GM18511 (cell line): ENCODE measurements at regions not wholly inside any gene's neighbourhood (a gene's known extent, or its start where the extent isn't known, plus 50 kb on each side); places are given as distances from the start of the nearest gene placed in this dataset.

Experiments used
- ATAC-seq: cut with Tn5 transposase; IDR thresholded peaks from one replicate; pipeline ENCODE4 v1.9.1; 2021; ENCODE audit warnings: mild to moderate bottlenecking, moderate library complexity; ENCODE audit not compliant: unreplicated experiment

DNA sequence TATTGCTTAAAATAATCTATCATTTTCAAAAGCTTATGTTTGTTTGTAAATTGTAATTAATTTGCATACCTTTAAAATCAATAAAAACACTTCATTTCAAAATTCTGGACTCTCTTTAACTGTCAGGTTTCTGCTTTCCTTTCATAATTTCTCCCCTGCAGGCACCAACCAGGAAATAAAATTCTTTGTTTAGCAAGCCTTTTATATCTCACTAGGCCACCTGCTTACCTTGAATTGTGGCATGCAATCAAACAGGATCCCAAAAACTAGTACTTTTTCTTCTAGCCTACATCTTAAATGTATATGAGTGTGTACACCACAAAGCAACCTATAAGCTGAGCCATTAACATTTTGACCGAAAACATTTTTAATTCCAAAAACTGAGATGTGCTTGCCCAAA lies 233.1 kb downstream of the NR4A2 start:
- no peak for ATAC-seq

DNA sequence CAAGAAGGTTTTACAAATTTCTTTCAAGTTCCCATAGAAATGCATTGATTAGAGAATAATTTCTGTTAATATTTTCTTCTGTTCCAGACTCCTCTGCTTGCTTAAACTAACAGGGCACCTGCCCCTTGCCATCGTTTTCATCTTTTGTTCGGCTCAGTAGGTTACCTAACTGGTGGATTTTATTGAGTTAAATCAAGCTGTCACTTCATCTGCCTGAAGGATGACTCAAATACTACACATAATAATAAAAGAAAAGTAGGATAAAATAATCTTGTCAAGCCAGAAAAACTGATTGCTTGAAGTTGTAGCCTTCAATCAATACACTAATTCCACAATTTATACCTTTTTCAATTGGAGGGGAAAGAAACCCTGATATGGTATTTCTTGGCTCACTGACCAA lies 234.0 kb downstream of the NR4A2 start:
- no peak for ATAC-seq

DNA sequence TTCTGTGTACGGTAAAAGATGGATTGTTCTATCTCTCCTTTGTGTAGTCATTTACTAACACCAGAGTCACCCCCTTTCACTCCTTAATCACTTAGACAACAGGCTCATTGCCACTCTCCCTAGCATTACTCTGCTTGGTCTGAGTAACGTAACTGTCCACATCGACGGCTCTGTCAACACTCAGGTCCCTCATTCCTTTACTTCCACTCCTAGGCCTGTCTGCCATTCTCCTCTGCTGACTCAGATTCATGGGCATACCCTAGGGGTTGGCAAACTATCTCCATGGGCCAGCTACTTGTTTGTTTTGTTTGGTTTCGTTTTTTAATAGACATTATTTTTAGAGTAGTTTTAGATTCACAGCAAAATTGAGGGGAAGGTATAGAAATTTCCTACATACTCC lies 243.9 kb downstream of the NR4A2 start:
- ATAC-seq = no peak

DNA sequence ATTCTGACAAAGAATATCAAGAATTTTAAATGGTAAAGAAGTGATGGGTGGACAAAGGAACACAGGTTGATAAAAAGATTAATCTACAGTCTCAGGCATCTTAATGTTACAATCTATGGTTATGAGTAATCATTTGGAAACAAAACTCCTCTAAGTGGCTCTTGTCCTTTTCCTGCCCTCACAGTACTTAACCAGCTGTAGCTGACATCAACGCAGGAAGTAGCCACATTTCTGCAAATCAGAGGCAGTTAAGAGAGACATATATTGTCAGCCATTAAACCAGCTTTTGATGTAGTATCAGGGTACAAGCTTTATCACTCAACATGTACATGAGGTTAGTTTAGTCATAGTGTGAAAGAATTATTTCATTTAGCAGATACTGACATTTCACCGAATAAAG lies 244.6 kb downstream of the NR4A2 start:
- ATAC-seq = peak; percentile 46

DNA sequence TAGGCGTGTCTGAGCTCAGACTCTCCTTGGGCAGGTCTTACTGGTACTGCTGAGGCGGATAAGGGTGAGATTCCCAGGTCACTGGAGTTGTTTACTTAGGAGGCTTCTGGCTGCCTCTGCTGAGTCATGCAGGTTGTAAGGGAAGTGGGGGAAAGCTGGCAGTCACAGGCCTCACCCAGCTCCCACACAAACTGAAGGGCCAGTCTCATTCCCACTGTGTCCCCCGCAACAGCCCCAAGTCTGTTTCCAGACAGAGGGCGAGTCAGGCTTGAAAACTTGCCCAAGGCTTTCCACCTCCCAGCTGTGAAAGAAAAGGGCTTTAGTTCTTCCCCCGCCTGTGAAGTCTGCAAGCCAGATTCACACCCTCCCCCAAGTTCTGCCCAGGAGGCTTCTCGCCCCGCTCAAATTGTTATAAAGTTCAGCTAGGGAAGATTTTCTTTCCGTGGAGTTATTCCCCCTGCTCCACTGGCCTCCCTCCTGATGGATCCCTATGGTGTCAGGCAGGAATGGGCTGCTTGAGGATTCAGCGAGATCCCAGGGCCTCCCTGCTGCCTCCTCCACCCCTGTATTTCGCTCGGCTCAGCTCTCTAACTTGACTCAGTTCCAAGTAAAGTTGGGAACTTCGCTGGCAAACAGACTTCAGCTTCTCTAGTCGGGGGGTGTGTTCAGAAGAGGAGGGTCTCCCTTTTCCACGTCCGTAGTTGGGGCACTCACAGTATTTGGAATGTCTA lies 248.6 kb downstream of the NR4A2 start:
- ATAC-seq = no peak

DNA sequence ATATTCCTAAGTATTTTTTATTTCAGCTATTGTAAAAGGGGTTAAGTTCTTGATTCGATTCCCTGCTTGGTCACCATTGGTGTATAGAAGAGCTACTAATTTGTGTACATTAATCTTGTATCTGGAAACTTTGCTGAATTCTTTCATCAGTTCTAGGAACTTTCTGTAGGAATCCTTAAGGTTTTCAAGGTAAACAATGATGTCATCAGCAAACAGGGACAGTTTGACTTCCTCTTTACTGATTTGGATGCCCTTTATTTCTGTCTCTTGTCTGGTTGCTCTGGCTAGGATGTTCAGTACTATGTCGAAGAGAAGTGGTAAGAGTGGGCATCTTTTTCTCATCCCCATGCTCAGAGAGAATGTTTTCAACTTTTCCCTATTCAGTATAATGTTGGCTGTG lies 252.7 kb downstream of the NR4A2 start:
- ATAC-seq = no peak

DNA sequence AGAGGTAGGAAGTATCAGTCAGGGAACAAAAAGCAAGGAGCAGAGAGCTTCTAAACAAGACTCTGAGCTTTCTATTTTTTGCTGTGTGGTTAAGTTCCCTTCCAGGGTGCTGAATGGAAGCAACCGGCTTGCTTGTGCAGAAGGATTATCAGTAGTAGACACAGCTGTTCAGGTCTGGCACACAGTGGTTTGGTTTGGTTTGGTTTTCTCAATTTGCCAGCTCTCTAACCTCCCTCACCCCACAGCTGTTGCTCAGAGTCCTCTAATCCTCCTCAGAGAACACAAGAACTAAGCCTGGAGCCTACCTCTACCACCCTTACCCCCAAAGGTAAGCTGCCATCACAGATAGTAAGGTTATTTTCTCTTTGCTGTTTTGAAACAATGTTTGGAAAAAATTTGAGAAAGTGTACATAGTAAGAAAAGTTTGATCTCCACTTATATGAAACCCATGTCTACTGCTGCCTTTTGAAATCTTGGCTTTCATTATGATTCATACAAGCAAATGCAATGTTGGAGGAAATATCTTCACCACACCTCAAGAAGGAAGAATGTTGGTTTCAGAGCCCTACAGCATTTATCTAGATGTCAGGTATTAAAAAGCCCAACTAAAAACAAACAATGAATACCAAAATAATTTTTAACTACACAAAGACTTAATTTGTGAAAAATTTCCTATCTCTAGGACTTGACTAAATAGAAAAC lies 255.3 kb downstream of the NR4A2 start:
- peak; percentile 57 for ATAC-seq

DNA sequence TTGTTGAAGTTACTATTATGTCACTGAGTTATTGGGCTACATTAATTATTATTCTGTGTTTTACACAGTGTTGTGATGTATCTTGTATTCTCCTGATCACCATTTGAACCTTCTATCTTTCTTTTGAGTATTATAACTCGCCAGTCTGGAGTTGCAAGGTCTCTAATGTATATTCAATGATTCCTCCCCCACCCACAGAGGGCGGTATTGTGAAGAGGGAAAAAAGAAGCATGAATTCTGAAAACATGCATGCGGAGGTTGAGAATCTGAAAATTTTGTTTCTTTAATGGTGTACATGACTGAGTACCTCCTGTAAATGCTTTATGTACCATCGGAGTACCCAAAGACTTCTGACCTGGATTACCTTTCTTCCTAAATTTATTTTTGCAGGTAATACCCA lies 266.6 kb downstream of the NR4A2 start:
- no peak for ATAC-seq

DNA sequence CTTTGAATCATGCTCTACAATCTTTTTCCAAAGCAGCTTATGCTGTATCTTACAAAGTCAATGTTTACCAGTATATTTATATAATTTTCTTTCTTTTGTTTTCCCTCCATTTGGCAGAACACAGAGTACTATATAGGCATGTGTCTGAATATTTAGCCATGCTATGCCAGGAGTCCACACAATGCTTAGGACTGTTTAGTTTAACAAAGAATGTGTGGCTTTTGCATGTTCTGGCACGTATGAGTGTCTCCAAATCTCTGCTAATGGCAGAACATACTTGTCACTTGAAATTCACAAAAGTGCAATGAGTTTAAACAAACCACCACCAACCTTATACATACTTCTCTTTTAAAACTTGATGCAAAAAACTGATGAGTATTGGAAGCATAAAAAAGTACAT lies 268.0 kb downstream of the NR4A2 start:
- no peak for ATAC-seq

DNA sequence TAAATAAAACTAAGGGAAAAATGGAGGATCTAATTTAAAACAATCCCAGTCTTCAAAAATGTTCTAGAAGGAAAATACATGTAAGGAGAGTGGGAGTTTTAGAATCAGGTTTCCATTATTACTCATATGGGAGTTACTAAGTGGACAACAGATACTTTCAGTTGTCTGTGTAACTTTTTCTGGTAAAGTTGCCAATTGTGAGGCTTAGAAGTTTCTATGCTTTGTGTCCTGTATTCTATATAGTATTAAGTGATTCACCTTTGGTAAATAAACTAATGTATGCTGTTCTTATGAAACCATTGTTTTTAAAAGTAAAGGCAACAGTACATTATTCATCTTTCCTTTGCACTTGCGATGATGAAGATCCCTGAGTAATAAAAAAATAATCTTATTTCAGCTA lies 274.9 kb downstream of the NR4A2 start:
- ATAC-seq = no peak

DNA sequence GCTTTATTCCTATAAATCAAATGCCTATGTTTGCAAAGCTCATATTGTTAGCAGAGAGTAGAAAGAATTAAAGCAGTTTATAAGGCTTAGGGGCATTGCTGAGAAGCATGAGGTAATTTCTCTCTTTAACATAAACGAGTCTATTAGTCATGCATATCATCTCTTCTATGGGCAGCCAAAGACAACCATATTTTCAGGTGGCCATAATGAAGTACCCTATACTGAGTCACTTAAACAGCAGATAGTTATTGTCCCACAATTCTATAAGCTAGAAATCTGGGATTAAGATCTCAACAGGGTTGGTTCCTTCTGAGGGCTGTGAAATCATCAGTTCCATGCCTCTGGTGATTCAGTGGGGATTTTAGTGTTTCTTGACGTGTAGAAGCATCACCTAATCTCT lies 277.5 kb downstream of the NR4A2 start:
- no peak for ATAC-seq

DNA sequence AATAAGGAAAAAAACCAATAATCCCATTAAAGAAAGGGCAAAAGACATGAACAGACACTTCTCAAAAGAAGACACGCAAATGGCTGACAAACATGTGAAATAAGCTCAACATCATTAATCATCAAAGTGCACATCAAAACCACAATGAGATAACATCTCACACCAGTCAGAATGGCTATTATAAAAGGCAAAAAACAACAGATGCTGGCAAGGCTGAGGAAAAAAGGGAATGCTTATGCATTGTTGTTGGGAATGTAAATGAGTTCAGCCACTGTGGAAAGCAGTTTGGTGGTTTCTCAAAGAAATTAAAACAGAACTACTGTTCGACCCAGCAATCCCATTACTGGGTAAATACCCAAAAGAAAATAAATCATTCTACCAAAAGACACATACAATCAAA lies 285.6 kb downstream of the NR4A2 start:
- ATAC-seq = no peak

DNA sequence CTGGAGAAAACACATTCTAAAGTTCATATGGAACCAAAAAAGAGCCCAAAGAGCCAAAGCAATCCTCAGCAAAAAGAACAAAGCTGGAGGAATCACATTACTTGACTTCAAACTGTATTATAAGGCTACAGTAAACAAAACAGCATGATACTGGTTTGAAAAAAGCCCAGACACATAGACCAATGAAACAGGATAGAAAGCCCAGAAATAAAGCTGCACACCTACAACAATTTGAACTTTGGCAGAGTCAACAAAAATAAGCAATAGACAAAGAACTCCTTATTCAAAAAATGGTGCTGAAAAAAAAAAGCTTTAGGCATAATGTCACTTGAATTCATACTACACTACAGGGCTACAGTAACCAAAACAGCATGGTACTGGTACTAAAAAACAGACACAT lies 289.6 kb downstream of the NR4A2 start:
- ATAC-seq = no peak

DNA sequence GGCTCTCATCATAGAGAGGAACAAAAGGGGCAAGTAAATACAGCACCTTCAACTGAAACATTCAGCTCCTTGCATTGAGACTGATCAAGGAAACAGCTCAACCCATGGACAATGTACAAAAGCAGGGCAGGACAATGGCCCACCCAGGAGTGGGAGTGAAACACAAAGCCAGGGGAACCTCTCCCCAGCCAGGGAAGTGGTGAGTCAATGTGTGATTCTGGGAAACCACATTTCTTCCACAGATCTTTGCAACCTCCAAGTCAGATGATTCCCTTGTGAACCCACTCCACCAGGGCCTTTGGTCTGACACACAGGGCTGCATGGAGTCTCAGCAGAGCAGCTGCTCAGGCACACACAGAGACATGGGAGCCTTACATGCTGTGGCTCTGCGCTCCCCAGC lies 294.5 kb downstream of the NR4A2 start:
- no peak for ATAC-seq

DNA sequence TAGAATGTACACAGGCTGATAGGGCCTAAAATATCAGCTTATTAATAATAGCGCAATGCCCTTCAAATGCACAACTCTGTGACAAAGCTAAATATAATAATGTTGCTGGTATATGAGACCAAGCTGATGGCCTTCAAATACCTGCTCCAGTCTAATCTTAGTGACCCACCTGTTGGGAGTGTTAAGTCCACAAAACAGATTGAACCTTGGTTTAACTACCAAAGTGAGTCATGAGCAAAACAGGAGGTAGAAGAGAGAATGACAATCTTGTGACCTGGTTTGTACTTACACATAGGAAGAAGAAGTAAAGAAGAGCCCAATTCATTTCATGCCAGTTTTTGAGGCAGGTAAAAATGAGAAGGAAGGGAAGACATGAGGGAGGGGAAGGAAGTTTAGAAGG lies 295.0 kb downstream of the NR4A2 start:
- no peak for ATAC-seq

DNA sequence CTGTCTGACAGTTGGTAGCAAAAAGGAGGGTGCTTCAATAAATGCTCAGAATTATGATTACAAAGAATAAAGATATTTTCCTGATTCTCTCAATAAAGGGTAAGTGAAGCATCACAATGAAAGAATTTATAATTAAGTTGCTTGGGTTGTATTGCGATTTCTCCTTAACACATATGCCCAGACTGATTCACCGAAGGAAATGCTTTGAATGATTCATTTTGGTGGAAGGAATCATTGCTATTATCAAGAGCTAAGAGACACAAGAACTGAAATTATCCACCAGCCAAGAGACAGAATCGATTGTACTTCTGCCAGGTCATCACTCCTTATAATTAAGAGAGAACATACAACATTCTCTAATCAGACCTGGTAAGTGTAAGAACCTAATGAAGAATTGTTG lies 301.4 kb downstream of the NR4A2 start:
- ATAC-seq = no peak

DNA sequence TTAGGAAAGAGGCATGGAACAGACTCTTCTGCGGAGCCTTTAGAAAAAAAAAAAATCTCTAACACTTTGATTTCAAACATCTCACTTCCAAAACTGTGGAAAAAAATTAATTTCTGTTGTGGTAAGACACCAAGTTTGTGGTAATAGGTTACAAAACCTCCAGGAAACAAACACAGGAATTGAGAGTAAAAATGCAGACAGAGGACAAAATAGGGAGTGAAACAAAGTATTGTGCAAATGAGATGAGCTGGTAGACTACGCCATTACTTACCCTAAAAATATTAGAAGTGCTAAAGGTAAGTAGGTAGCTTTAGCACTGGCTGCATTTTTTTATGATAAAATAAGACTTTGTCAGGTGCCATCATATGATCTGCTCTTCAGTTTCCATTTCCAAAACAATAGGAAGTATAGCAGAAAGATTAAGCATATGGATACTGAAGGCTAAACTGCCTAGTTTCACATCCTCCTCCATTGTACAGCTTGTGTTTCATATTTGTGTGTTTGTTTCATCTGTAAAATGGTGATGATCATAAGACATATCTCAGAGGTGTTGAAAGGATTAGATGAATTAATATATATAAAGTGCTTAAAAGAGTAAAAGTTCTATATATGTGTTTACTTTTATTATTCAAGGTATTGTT lies 309.2 kb downstream of the NR4A2 start:
- peak; percentile 60 for ATAC-seq

DNA sequence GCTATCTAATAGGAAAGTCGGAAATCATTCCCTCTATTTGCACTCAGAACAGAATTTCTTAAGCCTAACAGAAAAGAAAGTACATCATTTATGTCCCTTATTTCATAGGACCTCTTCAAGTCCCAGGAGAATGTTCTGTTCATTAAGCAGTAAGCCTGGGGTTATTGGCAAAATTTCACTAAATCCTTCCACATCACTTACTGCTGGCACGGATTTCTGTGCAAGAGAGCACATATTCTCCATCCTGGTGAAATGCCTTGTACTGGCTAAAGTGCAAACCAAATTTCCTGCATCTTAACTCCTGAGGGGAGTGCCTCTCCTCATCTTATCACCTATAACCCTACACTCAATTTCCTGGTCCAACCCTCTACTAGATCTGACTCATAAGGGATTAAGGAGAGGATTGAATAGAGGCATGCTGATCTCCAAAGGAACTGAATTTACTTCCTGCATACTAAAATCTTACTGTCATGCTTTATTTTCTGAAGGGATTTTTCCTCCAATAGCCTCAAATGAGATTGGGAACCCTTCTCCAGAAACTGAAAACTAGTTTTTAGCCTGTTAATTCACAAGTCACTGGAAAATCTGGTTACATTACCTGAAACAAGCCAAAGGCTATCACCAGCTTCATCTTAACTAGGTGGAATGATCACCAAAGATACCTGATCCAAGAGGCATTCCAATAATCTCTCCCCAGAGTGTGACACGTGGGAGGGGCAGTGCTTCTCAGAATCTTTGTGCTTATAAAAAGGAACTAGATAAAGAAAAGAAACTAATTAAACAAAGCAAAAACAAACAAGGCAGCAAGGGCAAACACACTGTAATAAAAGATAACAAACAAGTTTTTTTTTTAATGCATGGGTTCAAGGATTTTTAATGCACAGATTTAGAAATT lies 311.1 kb downstream of the NR4A2 start:
- no peak for ATAC-seq

DNA sequence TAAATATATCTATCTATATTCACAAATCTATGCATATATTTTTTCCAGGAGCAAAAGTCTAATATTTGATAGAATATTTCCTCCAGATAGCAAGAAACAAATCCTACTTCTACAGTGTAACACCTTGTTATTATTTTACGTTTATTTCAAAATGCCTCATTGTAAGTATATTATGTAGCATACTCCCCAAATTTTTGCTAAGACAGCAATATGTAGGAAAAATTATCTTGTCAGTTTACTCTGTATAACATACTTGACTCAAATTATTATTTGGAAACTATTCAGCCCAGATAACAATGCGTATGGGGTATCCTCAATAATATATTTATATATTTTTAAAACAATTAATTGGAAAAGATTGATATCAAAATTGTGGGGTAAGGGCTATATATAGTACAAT lies 313.2 kb downstream of the NR4A2 start:
- no peak for ATAC-seq

DNA sequence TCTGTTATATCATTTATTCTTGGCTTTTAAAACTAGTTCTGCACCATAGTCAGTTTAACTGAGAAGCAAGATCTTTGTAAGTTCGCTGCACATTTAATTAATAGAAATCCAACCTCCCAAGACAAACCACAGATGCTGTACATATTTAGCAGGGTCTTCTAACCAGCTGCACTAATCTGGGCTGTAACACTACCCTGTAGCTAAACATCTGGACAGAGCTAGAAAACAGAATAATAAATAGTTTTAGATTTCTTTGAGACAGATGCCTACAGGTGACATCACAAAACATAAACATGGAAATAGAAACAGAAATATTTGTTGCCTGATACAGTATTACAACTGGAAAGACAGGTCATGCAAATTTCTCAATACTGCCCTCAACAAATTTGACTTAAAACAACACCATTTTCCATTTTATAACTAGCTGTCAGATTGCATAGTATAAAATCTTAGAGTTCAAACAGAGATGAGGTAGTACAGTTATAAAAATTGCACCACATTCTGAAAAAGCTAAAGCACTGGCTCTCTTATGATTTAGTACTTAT lies 315.1 kb downstream of the NR4A2 start:
- ATAC-seq = no peak

DNA sequence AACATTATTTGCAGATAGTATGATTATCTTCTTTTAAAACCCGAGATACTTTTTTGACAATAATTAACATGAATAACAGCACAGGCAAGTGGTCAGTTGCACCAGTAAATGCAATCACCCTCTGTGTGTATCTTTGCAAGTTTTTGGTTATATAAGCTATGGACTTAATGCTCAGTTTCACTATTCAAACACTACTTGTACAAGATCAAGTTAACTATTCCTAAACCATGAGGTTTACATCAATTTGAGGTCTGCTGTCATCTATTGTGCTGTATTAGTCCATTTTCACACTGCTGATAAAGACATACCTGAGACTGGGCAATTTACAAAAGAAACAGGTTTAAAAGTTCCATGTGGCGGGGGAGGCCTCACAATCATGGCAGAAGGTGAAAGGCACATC lies 323.2 kb downstream of the NR4A2 start:
- ATAC-seq = no peak
